ENCODE measurements at regions not wholly inside any gene's neighbourhood (a gene's known extent, or its start where the extent isn't known, plus 50 kb on each side); places are given as distances from the start of the nearest gene placed in this dataset.

- DNase-seq = no peak
These were observed 181.8 kb downstream of the TBXT start for GRCh38 chr6:165985806-165986299.

GRCh38 chr6:165985281-165985805 lies 182.3 kb downstream of the TBXT start:
- no peak for DNase-seq

GRCh38 chr6:165984729-165985275 lies 182.8 kb downstream of the TBXT start:
- no peak for DNase-seq

- no peak for DNase-seq
These were observed 184.3 kb downstream of the TBXT start for GRCh38 chr6:165983112-165984072.

GRCh38 chr6:165978476-165978875 lies 189.2 kb downstream of the TBXT start:
- DNase-seq = no peak

- DNase-seq = no peak
These were observed 191.0 kb downstream of the TBXT start for GRCh38 chr6:165976684-165977083.

GRCh38 chr6:165974817-165975216 lies 192.8 kb downstream of the TBXT start:
- DNase-seq = no peak

GRCh38 chr6:165973473-165973872 lies 194.2 kb downstream of the TBXT start:
- DNase-seq = no peak

GRCh38 chr6:165972139-165972802 lies 195.4 kb downstream of the TBXT start:
- DNase-seq = no peak

- no peak for DNase-seq
These were observed 196.4 kb downstream of the TBXT start for GRCh38 chr6:165971202-165971601.

GRCh38 chr6:165970001-165970400 lies 197.7 kb downstream of the TBXT start:
- no peak for DNase-seq

- no peak for DNase-seq
These were observed 198.5 kb downstream of the TBXT start for GRCh38 chr6:165969184-165969583.

GRCh38 chr6:165968408-165968807 lies 199.2 kb downstream of the TBXT start:
- no peak for DNase-seq

- DNase-seq = no peak
These were observed 199.7 kb downstream of the TBXT start for GRCh38 chr6:165967810-165968407.

GRCh38 chr6:165963750-165964149 lies 203.9 kb downstream of the TBXT start:
- no peak for DNase-seq

- no peak for DNase-seq
These were observed 205.3 kb downstream of the TBXT start for GRCh38 chr6:165962366-165962765.

GRCh38 chr6:165961233-165961632 lies 206.4 kb downstream of the TBXT start:
- DNase-seq = no peak

- no peak for DNase-seq
These were observed 207.0 kb downstream of the TBXT start for GRCh38 chr6:165960695-165961094.

- DNase-seq = no peak
These were observed 208.0 kb downstream of the TBXT start for GRCh38 chr6:165959627-165960026.

GRCh38 chr6:165956874-165957273 lies 210.8 kb downstream of the TBXT start:
- DNase-seq = no peak

GRCh38 chr6:165952514-165952913 lies 215.1 kb downstream of the TBXT start:
- DNase-seq = no peak

- no peak for DNase-seq
These were observed 217.3 kb downstream of the TBXT start for GRCh38 chr6:165950316-165950715.

GRCh38 chr6:165949324-165949723 lies 218.3 kb downstream of the TBXT start:
- no peak for DNase-seq

Data from GF-D8 (cell line).